SU-DHL-6 (cell line): ENCODE measurements at regions not wholly inside any gene's neighbourhood (a gene's known extent, or its start where the extent isn't known, plus 50 kb on each side); places are given as distances from the start of the nearest gene placed in this dataset.

ENCODE experiments used
- CTCF ChIP-seq: fragments of 200-600 bp; sonication (generic); IDR thresholded peaks from one replicate; pipeline ENCODE4 v1.5.1; 2017; ENCODE audit warnings: antibody characterized with exemption, mild to moderate bottlenecking, low read length, moderate library complexity; ENCODE audit not compliant: insufficient read depth, poor library complexity, severe bottlenecking
- EZH2phosphoT487 ChIP-seq: fragments of 200-600 bp; sonication (generic), shearing (Covaris generic); conservative IDR thresholded peaks from 2 replicates; pipeline ENCODE4 v1.6.1; 2018; ENCODE audit warnings: mild to moderate bottlenecking, antibody characterized with exemption, low read length, moderate library complexity, mixed read lengths

- TF ChIP-seq CTCF: no peak
- no peak for TF ChIP-seq EZH2phosphoT487
Observed at GRCh38 chr2:64732146-64732545, 78.4 kb upstream of the SERTAD2 start.
